B cell (primary cell): ENCODE measurements at regions not wholly inside any gene's neighbourhood (a gene's known extent, or its start where the extent isn't known, plus 50 kb on each side); places are given as distances from the start of the nearest gene placed in this dataset.

Experiments
- CTCF ChIP-seq: fragments of 200-600 bp; IDR thresholded peaks from one replicate; pipeline ENCODE4 v1.8.0; 2022; ENCODE audit warnings: antibody characterized with exemption, mild to moderate bottlenecking
- EZH2 ChIP-seq: IDR thresholded peaks from 2 replicates; pipeline ENCODE4 v1.6.1; 2012; ENCODE audit warnings: borderline replicate concordance, low read depth, mild to moderate bottlenecking, moderate library complexity, low read length; ENCODE audit not compliant: insufficient read depth, poor library complexity, severe bottlenecking

GRCh38 chr20:11329271-11329670, 588.4 kb upstream of the BTBD3 start:
- TF ChIP-seq CTCF (no peak), EZH2 (no peak)
